ENCODE measurements at regions not wholly inside any gene's neighbourhood (a gene's known extent, or its start where the extent isn't known, plus 50 kb on each side); places are given as distances from the start of the nearest gene placed in this dataset.

DNA sequence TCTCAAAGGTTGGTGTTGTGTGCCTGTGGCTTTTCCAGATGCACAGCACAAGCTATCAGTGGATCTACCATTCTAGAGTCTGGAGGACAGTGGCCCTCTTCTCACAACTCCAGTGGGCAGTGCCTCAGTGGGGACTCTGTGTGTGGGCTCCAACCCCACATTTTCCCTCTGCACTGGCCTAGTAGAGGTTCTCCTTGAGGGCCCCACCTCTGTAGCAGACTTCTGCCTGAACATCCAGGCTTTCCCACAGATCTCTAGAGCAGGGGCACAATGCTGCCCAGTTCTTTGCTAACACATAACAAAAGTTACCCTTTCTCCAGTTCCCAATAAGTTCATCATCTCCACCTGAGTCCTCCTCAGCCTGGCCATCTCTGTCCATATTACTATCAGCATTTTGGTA, 102.1 kb upstream of the ANKRD55 start:
- TF ChIP-seq TAF1 (IDR thresholded peaks at IDR 0.05; ENCODE audit: low read depth): no peak
- TF ChIP-seq, protein P1, sequence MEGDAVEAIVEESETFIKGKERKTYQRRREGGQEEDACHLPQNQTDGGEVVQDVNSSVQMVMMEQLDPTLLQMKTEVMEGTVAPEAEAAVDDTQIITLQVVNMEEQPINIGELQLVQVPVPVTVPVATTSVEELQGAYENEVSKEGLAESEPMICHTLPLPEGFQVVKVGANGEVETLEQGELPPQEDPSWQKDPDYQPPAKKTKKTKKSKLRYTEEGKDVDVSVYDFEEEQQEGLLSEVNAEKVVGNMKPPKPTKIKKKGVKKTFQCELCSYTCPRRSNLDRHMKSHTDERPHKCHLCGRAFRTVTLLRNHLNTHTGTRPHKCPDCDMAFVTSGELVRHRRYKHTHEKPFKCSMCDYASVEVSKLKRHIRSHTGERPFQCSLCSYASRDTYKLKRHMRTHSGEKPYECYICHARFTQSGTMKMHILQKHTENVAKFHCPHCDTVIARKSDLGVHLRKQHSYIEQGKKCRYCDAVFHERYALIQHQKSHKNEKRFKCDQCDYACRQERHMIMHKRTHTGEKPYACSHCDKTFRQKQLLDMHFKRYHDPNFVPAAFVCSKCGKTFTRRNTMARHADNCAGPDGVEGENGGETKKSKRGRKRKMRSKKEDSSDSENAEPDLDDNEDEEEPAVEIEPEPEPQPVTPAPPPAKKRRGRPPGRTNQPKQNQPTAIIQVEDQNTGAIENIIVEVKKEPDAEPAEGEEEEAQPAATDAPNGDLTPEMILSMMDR (IDR thresholded peaks at IDR 0.05; ENCODE audit: poor library complexity, severe bottlenecking): no peak
- no peak for TF ChIP-seq EZH2 (IDR thresholded peaks at IDR 0.05; ENCODE audit: borderline replicate concordance, insufficient read depth, low read length, poor library complexity, severe bottlenecking)
- no peak for TF ChIP-seq RAD21 (conservative IDR thresholded peaks at IDR 0.05)
- no peak for TF ChIP-seq EP300 (conservative IDR thresholded peaks at IDR 0.05; ENCODE audit: poor library complexity, severe bottlenecking)
- TF ChIP-seq, protein P2, sequence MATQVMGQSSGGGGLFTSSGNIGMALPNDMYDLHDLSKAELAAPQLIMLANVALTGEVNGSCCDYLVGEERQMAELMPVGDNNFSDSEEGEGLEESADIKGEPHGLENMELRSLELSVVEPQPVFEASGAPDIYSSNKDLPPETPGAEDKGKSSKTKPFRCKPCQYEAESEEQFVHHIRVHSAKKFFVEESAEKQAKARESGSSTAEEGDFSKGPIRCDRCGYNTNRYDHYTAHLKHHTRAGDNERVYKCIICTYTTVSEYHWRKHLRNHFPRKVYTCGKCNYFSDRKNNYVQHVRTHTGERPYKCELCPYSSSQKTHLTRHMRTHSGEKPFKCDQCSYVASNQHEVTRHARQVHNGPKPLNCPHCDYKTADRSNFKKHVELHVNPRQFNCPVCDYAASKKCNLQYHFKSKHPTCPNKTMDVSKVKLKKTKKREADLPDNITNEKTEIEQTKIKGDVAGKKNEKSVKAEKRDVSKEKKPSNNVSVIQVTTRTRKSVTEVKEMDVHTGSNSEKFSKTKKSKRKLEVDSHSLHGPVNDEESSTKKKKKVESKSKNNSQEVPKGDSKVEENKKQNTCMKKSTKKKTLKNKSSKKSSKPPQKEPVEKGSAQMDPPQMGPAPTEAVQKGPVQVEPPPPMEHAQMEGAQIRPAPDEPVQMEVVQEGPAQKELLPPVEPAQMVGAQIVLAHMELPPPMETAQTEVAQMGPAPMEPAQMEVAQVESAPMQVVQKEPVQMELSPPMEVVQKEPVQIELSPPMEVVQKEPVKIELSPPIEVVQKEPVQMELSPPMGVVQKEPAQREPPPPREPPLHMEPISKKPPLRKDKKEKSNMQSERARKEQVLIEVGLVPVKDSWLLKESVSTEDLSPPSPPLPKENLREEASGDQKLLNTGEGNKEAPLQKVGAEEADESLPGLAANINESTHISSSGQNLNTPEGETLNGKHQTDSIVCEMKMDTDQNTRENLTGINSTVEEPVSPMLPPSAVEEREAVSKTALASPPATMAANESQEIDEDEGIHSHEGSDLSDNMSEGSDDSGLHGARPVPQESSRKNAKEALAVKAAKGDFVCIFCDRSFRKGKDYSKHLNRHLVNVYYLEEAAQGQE (IDR thresholded peaks at IDR 0.05; ENCODE audit: borderline replicate concordance): no peak
- TF ChIP-seq POLR2AphosphoS5 (IDR thresholded peaks at IDR 0.05): no peak
